Ascending aorta (tissue), 2 donors: ENCODE measurements at regions not wholly inside any gene's neighbourhood (a gene's known extent, or its start where the extent isn't known, plus 50 kb on each side); places are given as distances from the start of the nearest gene placed in this dataset.
A peak's percentile ranks its signal among the peaks of the same experiment; 100 is the strongest.

Experiments used
- DNase-seq, 2 donors: peaks; one replicate each; pipeline ENCODE4 v3.0.0-alpha.2; 2019; ENCODE audit warnings: low spot score in 2 of 2
- H3K27ac ChIP-seq, 2 donors: fragments of 200-600 bp; sonication (generic); one replicate each; pipeline ENCODE4 v1.5.1; 2016 to 2017; ENCODE audit warnings: mild to moderate bottlenecking in 1 of 2
- H3K27me3 ChIP-seq: fragments of 200-600 bp; sonication (generic); one replicate; pipeline ENCODE4 v1.5.1; 2017
- H3K36me3 ChIP-seq, 2 donors: fragments of 200-600 bp; sonication (generic); one replicate each; pipeline ENCODE4 v1.5.1; 2016
- H3K4me1 ChIP-seq, 2 donors: fragments of 200-600 bp; sonication (generic); one replicate each; pipeline ENCODE4 v1.5.1; 2016 to 2017; ENCODE audit warnings: mild to moderate bottlenecking in 1 of 2
- H3K4me3 ChIP-seq, 2 donors: fragments of 200-600 bp; sonication (generic); one replicate each; pipeline ENCODE4 v1.5.1; 2016 to 2017; ENCODE audit warnings: mild to moderate bottlenecking in 1 of 2
- H3K9me3 ChIP-seq, 2 donors: fragments of 200-600 bp; sonication (generic); one replicate each; pipeline ENCODE4 v1.5.1; 2016
- CTCF ChIP-seq, 3 experiments: fragments of 200-600 bp in 2 of 3; fragments of 450-650 bp in 1 of 3; sonication (generic) in 2 of 3; IDR thresholded peaks; one replicate each; pipeline ENCODE4 v1.5.1; 2016 to 2019; ENCODE audit warnings: antibody characterized with exemption in 3 of 3, mild to moderate bottlenecking in 1 of 3, moderate library complexity in 1 of 3
- intact Hi-C: fragments of 100-400 bp; cut with DNase I; formaldehyde crosslinking; loops from one replicate; pipeline ENCODE4 v1.15.1; 2023

GRCh38 chr1:58251430-58252073, 295.0 kb downstream of the OMA1 start:
- no peaks in the 10 kb centered on the region for H3K9me3 ChIP-seq
- no peak overlapping the region for H3K4me3 ChIP-seq
- no peak for TF ChIP-seq CTCF (IDR thresholded peaks at IDR 0.05)
- intact Hi-C loops, result no loop called here
- peaks cover 4 to 8% of the 10 kb centered on the region in 2 donors for H3K4me1 ChIP-seq
- no peaks in the 10 kb centered on the region for H3K36me3 ChIP-seq
- DNase-seq, result no peak
- H3K27me3 ChIP-seq, result peaks cover 5% of the 10 kb centered on the region
- no peak overlapping the region for H3K27ac ChIP-seq

- H3K4me1 ChIP-seq, result peaks cover 4 to 8% of the 10 kb centered on the region in 2 donors
- intact Hi-C loops, result no loop called here
- H3K27ac ChIP-seq, result no peak overlapping the region
- no peak for DNase-seq
- no peak for TF ChIP-seq CTCF (IDR thresholded peaks at IDR 0.05)
- no peaks in the 10 kb centered on the region for H3K9me3 ChIP-seq
- H3K4me3 ChIP-seq, result peak overlapping the region in 1 of 2 donors; percentile 53
- no peaks in the 10 kb centered on the region for H3K36me3 ChIP-seq
- H3K27me3 ChIP-seq, result peaks cover 5% of the 10 kb centered on the region
Observed at GRCh38 chr1:58250587-58250948, 296.0 kb downstream of the OMA1 start.

- H3K4me3 ChIP-seq, result peak overlapping the region; percentile 12 to 53
- no peaks in the 10 kb centered on the region for H3K36me3 ChIP-seq
- peaks cover 5% of the 10 kb centered on the region for H3K27me3 ChIP-seq
- intact Hi-C loops, result no loop called here
- no peak for DNase-seq
- no peaks in the 10 kb centered on the region for H3K9me3 ChIP-seq
- H3K4me1 ChIP-seq, result peaks cover 4 to 8% of the 10 kb centered on the region in 2 donors
- H3K27ac ChIP-seq, result no peak overlapping the region
- TF ChIP-seq CTCF (IDR thresholded peaks at IDR 0.05), result no peak
Observed at GRCh38 chr1:58249737-58250586, 296.6 kb downstream of the OMA1 start.

- Histone ChIP-seq H3K36me3 (no peaks in the 10 kb centered on the region), H3K4me1 (peaks cover 4 to 8% of the 10 kb centered on the region in 2 donors), H3K9me3 (no peaks in the 10 kb centered on the region), H3K27me3 (peaks cover 5% of the 10 kb centered on the region), H3K4me3 (peak overlapping the region; percentile 12 to 53), H3K27ac (no peak overlapping the region)
- TF ChIP-seq CTCF (IDR thresholded peaks at IDR 0.05), result no peak
- intact Hi-C loops, result no loop called here
- DNase-seq, result no peak
Observed at GRCh38 chr1:58249388-58249736, 297.2 kb downstream of the OMA1 start.

GRCh38 chr1:58248791-58249190, 297.7 kb downstream of the OMA1 start:
- Histone ChIP-seq H3K27me3 (peaks cover 5% of the 10 kb centered on the region), H3K27ac (no peak overlapping the region), H3K4me3 (no peak overlapping the region), H3K4me1 (peaks cover 4 to 8% of the 10 kb centered on the region in 2 donors), H3K9me3 (no peaks in the 10 kb centered on the region), H3K36me3 (no peaks in the 10 kb centered on the region)
- no peak for DNase-seq
- TF ChIP-seq CTCF (IDR thresholded peaks at IDR 0.05), result no peak
- intact Hi-C loops, result no loop called here
